Endothelial cell (in vitro differentiated cells): ENCODE measurements at regions not wholly inside any gene's neighbourhood (a gene's known extent, or its start where the extent isn't known, plus 50 kb on each side); places are given as distances from the start of the nearest gene placed in this dataset.

Experiments
- DNase-seq: peaks from one replicate; pipeline ENCODE4 v3.0.0; 2021; ENCODE audit warnings: low spot score
- H3K27ac Mint-ChIP-seq: one replicate; pipeline ENCODE4 v1.8.0; 2021; ENCODE audit warnings: mixed read lengths, inconsistent platforms; ENCODE audit not compliant: unreplicated experiment
- H3K27me3 Mint-ChIP-seq: one replicate; pipeline ENCODE4 v1.8.0; 2021; ENCODE audit warnings: mild to moderate bottlenecking, moderate library complexity, mixed read lengths, inconsistent platforms; ENCODE audit not compliant: unreplicated experiment
- H3K36me3 Mint-ChIP-seq: one replicate; pipeline ENCODE4 v1.8.0; 2021; ENCODE audit warnings: mild to moderate bottlenecking, low read depth, mixed read lengths, inconsistent platforms; ENCODE audit not compliant: unreplicated experiment
- H3K4me1 Mint-ChIP-seq: one replicate; pipeline ENCODE4 v1.8.0; 2021; ENCODE audit warnings: mild to moderate bottlenecking, mixed read lengths, inconsistent platforms; ENCODE audit not compliant: unreplicated experiment
- H3K4me3 Mint-ChIP-seq: one replicate; pipeline ENCODE4 v1.8.0; 2021; ENCODE audit warnings: mild to moderate bottlenecking, mixed read lengths, inconsistent platforms; ENCODE audit not compliant: unreplicated experiment
- H3K9me3 Mint-ChIP-seq: one replicate; pipeline ENCODE4 v1.8.0; 2021; ENCODE audit warnings: mixed read lengths, inconsistent platforms; ENCODE audit not compliant: unreplicated experiment
- CTCF ChIP-seq: fragments of 200-600 bp; sonication (generic); IDR thresholded peaks from one replicate; pipeline ENCODE4 v1.5.0; 2021; ENCODE audit warnings: antibody characterized with exemption; ENCODE audit not compliant: unreplicated experiment

DNA sequence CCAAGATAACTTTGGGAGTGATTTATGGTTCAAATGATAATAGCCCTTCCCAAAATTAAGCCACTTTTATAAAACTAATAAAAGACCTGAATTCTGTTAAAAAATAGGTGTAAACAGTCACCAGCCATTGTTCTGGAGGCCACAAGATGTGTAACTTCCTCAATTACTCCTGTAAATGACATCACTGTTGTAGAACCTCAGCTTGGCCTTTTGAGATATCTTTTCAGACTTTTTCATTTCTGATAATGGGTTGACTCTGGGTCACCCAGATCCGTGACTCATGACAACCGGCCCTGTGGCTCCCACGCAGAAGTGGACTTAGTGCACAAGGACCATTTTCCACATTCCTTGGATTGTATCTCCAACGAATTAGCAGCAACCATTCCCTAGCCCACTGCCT is 106.6 kb downstream of the DKK1 start:
- Mint-ChIP-seq H3K9me3 (no peaks in the 10 kb centered on the region), H3K4me1 (no peaks in the 10 kb centered on the region)

DNA sequence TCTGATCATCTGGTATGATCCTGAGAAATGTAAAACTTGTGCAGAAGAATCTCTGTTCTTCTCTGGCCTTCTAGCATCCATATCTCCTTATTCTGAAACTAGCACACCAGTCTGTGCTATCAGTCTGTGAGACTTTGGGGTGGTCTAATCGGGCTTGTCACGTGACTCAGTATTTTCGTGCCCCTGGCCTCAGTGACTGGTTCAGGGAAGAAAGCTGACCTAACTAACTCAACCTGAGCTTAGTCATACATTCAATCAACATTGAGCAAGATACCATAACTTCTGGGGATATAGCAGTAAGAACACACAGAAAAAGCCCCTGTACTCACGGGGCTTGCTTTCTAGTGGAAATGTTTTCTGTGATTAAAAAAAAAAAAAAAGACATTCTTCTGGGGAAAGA is 109.3 kb downstream of the DKK1 start:
- DNase-seq: no peak
- no peak overlapping the region for H3K4me3 Mint-ChIP-seq
- H3K36me3 Mint-ChIP-seq: no peaks in the 10 kb centered on the region
- H3K4me1 Mint-ChIP-seq: no peaks in the 10 kb centered on the region
- no peak overlapping the region for H3K27ac Mint-ChIP-seq
- no peaks in the 10 kb centered on the region for H3K27me3 Mint-ChIP-seq
- no peak for TF ChIP-seq CTCF
- H3K9me3 Mint-ChIP-seq: no peaks in the 10 kb centered on the region

More for the DNA sequence above, 106.6 kb downstream of the DKK1 start:
- no peaks in the 10 kb centered on the region for H3K27me3 Mint-ChIP-seq
- no peaks in the 10 kb centered on the region for H3K36me3 Mint-ChIP-seq
- no peak overlapping the region for H3K27ac Mint-ChIP-seq
- DNase-seq: no peak
- no peak overlapping the region for H3K4me3 Mint-ChIP-seq
- no peak for TF ChIP-seq CTCF

GRCh38 chr10:52424341-52424740 is 110.3 kb downstream of the DKK1 start:
- no peak overlapping the region for H3K4me3 Mint-ChIP-seq
- H3K36me3 Mint-ChIP-seq: no peaks in the 10 kb centered on the region
- no peaks in the 10 kb centered on the region for H3K4me1 Mint-ChIP-seq
- H3K9me3 Mint-ChIP-seq: no peaks in the 10 kb centered on the region
- no peak for TF ChIP-seq CTCF
- no peak for DNase-seq
- H3K27me3 Mint-ChIP-seq: no peaks in the 10 kb centered on the region
- H3K27ac Mint-ChIP-seq: no peak overlapping the region

DNA sequence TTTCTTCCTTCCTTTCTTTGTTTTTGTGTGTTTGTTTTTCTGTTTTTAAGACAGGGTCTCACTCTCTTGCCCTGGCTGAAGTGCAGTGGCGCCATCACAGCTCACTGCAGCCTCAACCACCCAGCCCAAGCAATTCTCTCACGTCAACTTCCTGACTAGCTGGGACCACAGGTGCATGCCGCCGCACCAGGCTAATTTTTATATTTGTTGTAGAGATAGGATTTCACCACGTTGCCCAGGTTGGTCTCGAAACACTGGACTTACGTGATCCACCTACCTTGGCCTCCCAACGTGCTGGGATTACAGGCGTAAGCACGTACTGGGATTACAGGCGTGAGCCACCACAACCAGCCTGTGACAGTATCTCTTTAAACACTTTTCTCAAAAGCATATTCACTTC is 120.7 kb downstream of the DKK1 start:
- H3K36me3 Mint-ChIP-seq: no peaks in the 10 kb centered on the region
- no peaks in the 10 kb centered on the region for H3K4me1 Mint-ChIP-seq
- H3K4me3 Mint-ChIP-seq: no peak overlapping the region
- no peak overlapping the region for H3K27ac Mint-ChIP-seq
- no peaks in the 10 kb centered on the region for H3K27me3 Mint-ChIP-seq
- TF ChIP-seq CTCF: no peak
- no peaks in the 10 kb centered on the region for H3K9me3 Mint-ChIP-seq
- DNase-seq: no peak

- no peaks in the 10 kb centered on the region for H3K27me3 Mint-ChIP-seq
- no peaks in the 10 kb centered on the region for H3K9me3 Mint-ChIP-seq
- no peak for TF ChIP-seq CTCF
- no peak overlapping the region for H3K27ac Mint-ChIP-seq
- H3K4me1 Mint-ChIP-seq: no peaks in the 10 kb centered on the region
- no peaks in the 10 kb centered on the region for H3K36me3 Mint-ChIP-seq
- H3K4me3 Mint-ChIP-seq: no peak overlapping the region
- no peak for DNase-seq
Observed at GRCh38 chr10:52436664-52437063, 122.6 kb downstream of the DKK1 start.
